K562 (cell line): ENCODE measurements at regions not wholly inside any gene's neighbourhood (a gene's known extent, or its start where the extent isn't known, plus 50 kb on each side); places are given as distances from the start of the nearest gene placed in this dataset.

ENCODE experiments used
- ATAC-seq: fragments of 200-7000 bp; cut with Tn5 transposase; 3 replicates; pipeline ENCODE4 v1.9.1; 2020; ENCODE audit warnings: moderate library complexity
- BruUV-seq: library from RNA; stranded (reverse); fragments of 400-500 nt; replicated peaks from 2 replicates; lab custom pipeline; 2021; lab: Mats Ljungman, UMichigan
- CTCF ChIA-PET: fragments of 300-600 bp; formaldehyde crosslinking; extraction: SDS; loops from one replicate; lab custom pipeline; 2021; ENCODE audit warnings: low intra/inter-chr PET ratio; lab: Yijun Ruan, JAX
- POLR2A ChIA-PET: fragments of 300-600, 350-650 bp; sonication (Branson Sonifier 250); formaldehyde crosslinking; extraction: SDS; loops from one replicate; lab custom pipeline; 2021; ENCODE audit warnings: antibody characterized with exemption, inconsistent platforms; lab: Yijun Ruan, JAX
- DNase-seq, 4 experiments: peaks; one replicate each; pipeline versions ENCODE4 v3.0.0 to v3.0.0-alpha.2; 2011 to 2018; ENCODE audit warnings: low spot score in 3 of 4, mixed read lengths in 3 of 4; ENCODE audit errors: extremely low read depth in 1 of 4
- FAIRE-seq: peaks from 2 replicates; lab custom pipeline; 2011; peaks lifted over from hg19 to GRCh38; lab: Jason Lieb, UNC
- H2AFZ ChIP-seq: 2 replicates; pipeline ENCODE4 v1.6.0; 2011; ENCODE audit warnings: low read depth, low read length, control low read depth, inconsistent platforms
- H3K27ac ChIP-seq: fragments of 200-600 bp; 3 replicates; pipeline ENCODE4 v1.8.0; 2011; ENCODE audit warnings: low read depth, mild to moderate bottlenecking, control low read depth, inconsistent platforms, low read length, moderate library complexity, mixed read lengths; ENCODE audit errors: extremely low read depth
- H3K27me3 ChIP-seq, 2 experiments: fragments of 300-600 bp in 1 of 2; 2 replicates in 1 of 2; 3 replicates in 1 of 2; pipeline versions ENCODE4 v1.6.0 to v1.8.0; 2011; ENCODE audit warnings: inconsistent platforms in 2 of 2, low read length in 2 of 2, mild to moderate bottlenecking in 1 of 2, mixed read lengths in 1 of 2, moderate library complexity in 1 of 2; ENCODE audit not compliant: control insufficient read depth in 2 of 2, insufficient read depth in 2 of 2
- H3K36me3 ChIP-seq: fragments of 300-600 bp; 3 replicates; pipeline ENCODE4 v1.8.0; 2011; ENCODE audit warnings: mild to moderate bottlenecking, low read length, inconsistent platforms; ENCODE audit not compliant: control insufficient read depth, insufficient read depth
- H3K4me1 ChIP-seq, 2 experiments: fragments of 200-600 bp in 1 of 2; replicated peaks in 1 of 2; 2 replicates in 1 of 2; 3 replicates in 1 of 2; pipeline versions ENCODE4 v1.5.1 to v1.8.0; 2011; ENCODE audit warnings: inconsistent platforms in 2 of 2, low read length in 2 of 2, mild to moderate bottlenecking in 1 of 2, mixed read lengths in 1 of 2, moderate library complexity in 1 of 2; ENCODE audit not compliant: control insufficient read depth in 2 of 2, insufficient read depth in 2 of 2
- H3K4me2 ChIP-seq: 2 replicates; pipeline ENCODE4 v1.6.1; 2011; ENCODE audit warnings: low read length, control low read depth, inconsistent platforms, mixed read lengths; ENCODE audit not compliant: insufficient read depth
- H3K4me3 ChIP-seq: fragments of 200-600 bp; sonication (generic), shearing (Covaris generic); 2 replicates; pipeline ENCODE4 v1.5.1; 2016; ENCODE audit warnings: control low read depth, inconsistent platforms
- H3K79me2 ChIP-seq: fragments of 200-600 bp; 3 replicates; pipeline ENCODE4 v1.8.0; 2011; ENCODE audit warnings: low read length, inconsistent platforms; ENCODE audit not compliant: control insufficient read depth, insufficient read depth
- H3K9ac ChIP-seq, 2 experiments: 2 replicates each; pipeline versions ENCODE4 v1.6.0 to v1.6.1; 2011; ENCODE audit warnings: low read depth in 2 of 2, low read length in 2 of 2, control low read depth in 1 of 2, inconsistent platforms in 1 of 2, mild to moderate bottlenecking in 1 of 2, mixed read lengths in 1 of 2; ENCODE audit not compliant: insufficient read depth in 1 of 2
- H3K9me1 ChIP-seq: one replicate; pipeline ENCODE4 v1.6.0; 2011; ENCODE audit warnings: inconsistent platforms, mild to moderate bottlenecking, low read length, moderate library complexity; ENCODE audit not compliant: control insufficient read depth, insufficient read depth
- H3K9me3 ChIP-seq: replicated peaks from 2 replicates; pipeline ENCODE4 v1.5.1; 2011; ENCODE audit warnings: low read depth, low read length, inconsistent platforms; ENCODE audit not compliant: control insufficient read depth, insufficient read depth
- H4K20me1 ChIP-seq: replicated peaks from 2 replicates; pipeline ENCODE4 v1.6.1; 2011; ENCODE audit warnings: low read length, inconsistent platforms, mixed read lengths; ENCODE audit not compliant: control insufficient read depth, insufficient read depth
- ARID2 ChIP-seq: fragments of 450-650 bp; IDR thresholded peaks from 2 replicates; pipeline ENCODE4 v1.6.1; 2017; ENCODE audit warnings: antibody characterized with exemption, mild to moderate bottlenecking
- GATAD2A ChIP-seq: fragments of 450-650 bp; IDR thresholded peaks from 2 replicates; pipeline ENCODE4 v1.6.1; 2017
- MTF1 ChIP-seq: fragments of 250-450 bp; sonication (Bioruptor Pico); IDR thresholded peaks from 2 replicates; pipeline ENCODE4 v1.9.0; 2021; ENCODE audit warnings: moderate library complexity, mild to moderate bottlenecking, inconsistent platforms, borderline replicate concordance
- POU5F1 ChIP-seq: fragments of 150-350 bp; IDR thresholded peaks from 2 replicates; pipeline ENCODE4 v1.6.1; 2014; ENCODE audit warnings: borderline replicate concordance, low read length, low read depth, mild to moderate bottlenecking; ENCODE audit not compliant: partially characterized antibody
- TAL1 ChIP-seq: fragments of 450-650 bp; IDR thresholded peaks from 2 replicates; pipeline ENCODE4 v1.6.1; 2016; ENCODE audit warnings: mild to moderate bottlenecking
- ZC3H11A ChIP-seq: IDR thresholded peaks from 2 replicates; pipeline ENCODE4 v1.6.1; 2012; ENCODE audit warnings: low read depth, low read length, improper control_type of control experiment
- WGBS: fragments of 100-300 bp; shearing (Covaris generic); methylation state at CpG from one replicate; pipeline ENCODE4 v1.1.6; 2016; ENCODE audit warnings: low coverage, mixed read lengths; ENCODE audit not compliant: insufficient coverage; ENCODE audit errors: missing lambda C conversion rate; 5-methylcytosine and 5-hydroxymethylcytosine counted together
- in situ Hi-C: fragments of 300-500 bp; cut with MboI; formaldehyde crosslinking; loops from 4 replicates; pipeline ENCODE4 v1.15.0; 2018; ENCODE audit warnings: inconsistent platforms, mixed read lengths
- intact Hi-C: fragments of 100-400 bp; cut with micrococcal nuclease; formaldehyde crosslinking; loops from 2 replicates; pipeline ENCODE4 v1.14.2; 2022
- TF ChIP-seq, protein P1 (sequence below), 2 experiments: fragments of 200-800 bp in 1 of 2; sonication (Bioruptor generic) in 1 of 2; sonication (generic) in 1 of 2; formaldehyde crosslinking in 1 of 2; IDR thresholded peaks in 1 of 2; conservative IDR thresholded peaks in 1 of 2; 2 replicates each; pipeline versions ENCODE4 v1.5.0 to v1.6.1; 2016 to 2020; ENCODE audit warnings: missing compliant biosample characterization in 1 of 2, missing genetic modification characterization in 1 of 2, missing genetic modification reagents in 1 of 2
- TF ChIP-seq, protein P2 (sequence below): fragments of 450-650 bp; IDR thresholded peaks from 2 replicates; pipeline ENCODE4 v1.6.1; 2016; ENCODE audit warnings: missing biosample characterization, missing genetic modification characterization
- TF ChIP-seq, protein P3 (sequence below): fragments of 200-800 bp; sonication (Bioruptor generic); IDR thresholded peaks from 2 replicates; pipeline ENCODE4 v1.6.1; 2016; ENCODE audit warnings: missing genetic modification characterization, missing compliant biosample characterization

DNA sequence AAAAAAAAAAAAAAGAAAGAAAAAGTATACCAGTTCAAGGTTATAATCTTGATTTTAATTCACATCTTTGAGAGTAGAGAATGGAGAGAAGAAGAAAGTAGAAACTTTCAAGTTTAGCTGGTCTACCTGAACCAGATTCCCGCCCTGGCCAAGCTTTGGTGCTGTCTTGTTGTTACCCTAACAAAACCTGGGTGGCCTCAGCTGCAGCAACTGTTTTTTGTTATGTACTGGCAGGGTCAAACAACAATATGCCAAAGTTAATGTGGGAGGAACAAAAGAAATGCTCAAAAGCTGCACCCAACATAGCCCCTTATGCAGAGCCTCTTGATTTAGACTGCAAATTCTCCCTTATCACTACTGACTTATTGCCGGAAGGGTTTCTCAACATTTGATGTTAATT is 165.3 kb upstream of the TFPI start:
- Histone ChIP-seq H2AFZ (no peak overlapping the region), H3K27me3 (no peaks in the 10 kb centered on the region), H3K4me2 (no peak overlapping the region), H3K79me2 (no peaks in the 10 kb centered on the region), H3K9me3 (no peaks in the 10 kb centered on the region), H3K36me3 (no peaks in the 10 kb centered on the region), H3K9ac (no peak overlapping the region), H3K27ac (no peak overlapping the region), H3K4me3 (no peak overlapping the region), H4K20me1 (no peaks in the 10 kb centered on the region), H3K4me1 (no peaks in the 10 kb centered on the region), H3K9me1 (no peaks in the 10 kb centered on the region)
- WGBS: 4% methylated on average over 2 of the region's 2 CpGs
- TF ChIP-seq ZC3H11A (no peak), ARID2 (no peak), MTF1 (CRISPR knock-in tag) (no peak)
- TF ChIP-seq, protein P1, sequence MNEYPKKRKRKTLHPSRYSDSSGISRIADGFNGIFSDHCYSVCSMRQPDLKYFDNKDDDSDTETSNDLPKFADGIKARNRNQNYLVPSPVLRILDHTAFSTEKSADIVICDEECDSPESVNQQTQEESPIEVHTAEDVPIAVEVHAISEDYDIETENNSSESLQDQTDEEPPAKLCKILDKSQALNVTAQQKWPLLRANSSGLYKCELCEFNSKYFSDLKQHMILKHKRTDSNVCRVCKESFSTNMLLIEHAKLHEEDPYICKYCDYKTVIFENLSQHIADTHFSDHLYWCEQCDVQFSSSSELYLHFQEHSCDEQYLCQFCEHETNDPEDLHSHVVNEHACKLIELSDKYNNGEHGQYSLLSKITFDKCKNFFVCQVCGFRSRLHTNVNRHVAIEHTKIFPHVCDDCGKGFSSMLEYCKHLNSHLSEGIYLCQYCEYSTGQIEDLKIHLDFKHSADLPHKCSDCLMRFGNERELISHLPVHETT (CRISPR knock-in tag; conservative IDR thresholded peaks at IDR 0.05 in 1 of 2, IDR thresholded peaks at IDR 0.05 in 1 of 2): no peak
- ATAC-seq: no peak
- intact Hi-C loops: no loop called here
- FAIRE-seq: no peak
- POLR2A ChIA-PET: interaction anchor here (1.1 kb wide), 2 partner anchors 12 to 42 kb away, joined by 3 to 4 read pairs; no protein-coding TSS in a partner anchor
- DNase-seq: no peak
- in situ Hi-C loops: no loop called here
- no TSS peak for BruUV-seq
- CTCF ChIA-PET: no interaction called here

DNA sequence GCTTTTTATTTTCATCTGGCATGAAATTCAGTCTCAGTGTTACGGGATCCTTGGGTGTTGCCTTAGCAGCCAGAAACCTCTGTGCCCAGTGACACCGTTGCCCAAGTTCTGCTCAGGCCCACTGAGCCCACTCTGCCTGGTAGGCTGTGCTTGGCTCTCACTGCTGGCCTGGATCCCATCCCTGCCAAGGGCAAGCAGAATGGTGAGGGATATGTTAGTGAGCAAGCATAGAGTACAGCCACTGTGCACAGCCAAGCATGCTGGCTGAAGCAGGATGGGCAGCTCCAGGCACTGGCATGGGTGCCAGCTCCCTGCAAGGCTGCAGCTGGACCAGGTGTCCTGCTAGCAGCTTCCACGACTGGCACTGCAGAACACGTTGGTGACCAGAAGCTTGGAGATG is 194.7 kb upstream of the TFPI start:
- intact Hi-C loops: no loop called here
- no peak overlapping the region for H2AFZ ChIP-seq
- H3K4me2 ChIP-seq: no peak overlapping the region
- H3K36me3 ChIP-seq: no peaks in the 10 kb centered on the region
- H3K79me2 ChIP-seq: no peaks in the 10 kb centered on the region
- H3K27ac ChIP-seq: no peak overlapping the region
- in situ Hi-C loops: no loop called here
- no peaks in the 10 kb centered on the region for H3K4me1 ChIP-seq
- H3K4me3 ChIP-seq: no peak overlapping the region
- FAIRE-seq (no peak), ATAC-seq (no peak), DNase-seq (no peak)
- WGBS: 2% methylated on average over 4 of the region's 4 CpGs
- H3K9me3 ChIP-seq: no peaks in the 10 kb centered on the region
- no peak overlapping the region for H3K9ac ChIP-seq
- BruUV-seq: no TSS peak
- H3K9me1 ChIP-seq: no peaks in the 10 kb centered on the region
- H3K27me3 ChIP-seq: no peaks in the 10 kb centered on the region
- no peaks in the 10 kb centered on the region for H4K20me1 ChIP-seq
- CTCF ChIA-PET: no interaction called here
- POLR2A ChIA-PET: no interaction called here
- TF ChIP-seq GATAD2A: no peak
- TF ChIP-seq, protein P2, sequence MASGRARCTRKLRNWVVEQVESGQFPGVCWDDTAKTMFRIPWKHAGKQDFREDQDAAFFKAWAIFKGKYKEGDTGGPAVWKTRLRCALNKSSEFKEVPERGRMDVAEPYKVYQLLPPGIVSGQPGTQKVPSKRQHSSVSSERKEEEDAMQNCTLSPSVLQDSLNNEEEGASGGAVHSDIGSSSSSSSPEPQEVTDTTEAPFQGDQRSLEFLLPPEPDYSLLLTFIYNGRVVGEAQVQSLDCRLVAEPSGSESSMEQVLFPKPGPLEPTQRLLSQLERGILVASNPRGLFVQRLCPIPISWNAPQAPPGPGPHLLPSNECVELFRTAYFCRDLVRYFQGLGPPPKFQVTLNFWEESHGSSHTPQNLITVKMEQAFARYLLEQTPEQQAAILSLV (tag): no peak
- TF ChIP-seq TAL1: no peak
- no peak for TF ChIP-seq POU5F1
- TF ChIP-seq, protein P3, sequence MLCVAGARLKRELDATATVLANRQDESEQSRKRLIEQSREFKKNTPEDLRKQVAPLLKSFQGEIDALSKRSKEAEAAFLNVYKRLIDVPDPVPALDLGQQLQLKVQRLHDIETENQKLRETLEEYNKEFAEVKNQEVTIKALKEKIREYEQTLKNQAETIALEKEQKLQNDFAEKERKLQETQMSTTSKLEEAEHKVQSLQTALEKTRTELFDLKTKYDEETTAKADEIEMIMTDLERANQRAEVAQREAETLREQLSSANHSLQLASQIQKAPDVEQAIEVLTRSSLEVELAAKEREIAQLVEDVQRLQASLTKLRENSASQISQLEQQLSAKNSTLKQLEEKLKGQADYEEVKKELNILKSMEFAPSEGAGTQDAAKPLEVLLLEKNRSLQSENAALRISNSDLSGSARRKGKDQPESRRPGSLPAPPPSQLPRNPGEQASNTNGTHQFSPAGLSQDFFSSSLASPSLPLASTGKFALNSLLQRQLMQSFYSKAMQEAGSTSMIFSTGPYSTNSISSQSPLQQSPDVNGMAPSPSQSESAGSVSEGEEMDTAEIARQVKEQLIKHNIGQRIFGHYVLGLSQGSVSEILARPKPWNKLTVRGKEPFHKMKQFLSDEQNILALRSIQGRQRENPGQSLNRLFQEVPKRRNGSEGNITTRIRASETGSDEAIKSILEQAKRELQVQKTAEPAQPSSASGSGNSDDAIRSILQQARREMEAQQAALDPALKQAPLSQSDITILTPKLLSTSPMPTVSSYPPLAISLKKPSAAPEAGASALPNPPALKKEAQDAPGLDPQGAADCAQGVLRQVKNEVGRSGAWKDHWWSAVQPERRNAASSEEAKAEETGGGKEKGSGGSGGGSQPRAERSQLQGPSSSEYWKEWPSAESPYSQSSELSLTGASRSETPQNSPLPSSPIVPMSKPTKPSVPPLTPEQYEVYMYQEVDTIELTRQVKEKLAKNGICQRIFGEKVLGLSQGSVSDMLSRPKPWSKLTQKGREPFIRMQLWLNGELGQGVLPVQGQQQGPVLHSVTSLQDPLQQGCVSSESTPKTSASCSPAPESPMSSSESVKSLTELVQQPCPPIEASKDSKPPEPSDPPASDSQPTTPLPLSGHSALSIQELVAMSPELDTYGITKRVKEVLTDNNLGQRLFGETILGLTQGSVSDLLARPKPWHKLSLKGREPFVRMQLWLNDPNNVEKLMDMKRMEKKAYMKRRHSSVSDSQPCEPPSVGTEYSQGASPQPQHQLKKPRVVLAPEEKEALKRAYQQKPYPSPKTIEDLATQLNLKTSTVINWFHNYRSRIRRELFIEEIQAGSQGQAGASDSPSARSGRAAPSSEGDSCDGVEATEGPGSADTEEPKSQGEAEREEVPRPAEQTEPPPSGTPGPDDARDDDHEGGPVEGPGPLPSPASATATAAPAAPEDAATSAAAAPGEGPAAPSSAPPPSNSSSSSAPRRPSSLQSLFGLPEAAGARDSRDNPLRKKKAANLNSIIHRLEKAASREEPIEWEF (CRISPR knock-in tag): no peak
